Activated CD4-positive, alpha-beta memory T cell treated with anti-CD3 and anti-CD28 coated beads, Interleukin-2, amount 10 ng/mL, durations not matched to agents 7 days and 5 days (primary cell): ENCODE measurements at regions not wholly inside any gene's neighbourhood (a gene's known extent, or its start where the extent isn't known, plus 50 kb on each side); places are given as distances from the start of the nearest gene placed in this dataset.

ENCODE experiments used
- CTCF ChIA-PET: fragments of 350-600 bp; sonication (Branson Sonifier 250); formaldehyde crosslinking; loops from one replicate; lab custom pipeline; 2021; ENCODE audit warnings: antibody characterized with exemption, inconsistent platforms; lab: Charles Lee
- POLR2A ChIA-PET: fragments of 350-600 bp; sonication (Branson Sonifier 250); formaldehyde crosslinking; loops from one replicate; lab custom pipeline; 2021; ENCODE audit warnings: antibody characterized with exemption; lab: Charles Lee
- DNase-seq: peaks from one replicate; pipeline ENCODE4 v3.0.0-alpha.2; 2020
- H3K27ac Mint-ChIP-seq: one replicate; pipeline ENCODE4 v1.8.0; 2021; ENCODE audit warnings: mild to moderate bottlenecking, mixed read lengths
- H3K27me3 Mint-ChIP-seq: one replicate; pipeline ENCODE4 v1.8.0; 2021; ENCODE audit warnings: mixed read lengths
- H3K36me3 Mint-ChIP-seq: one replicate; pipeline ENCODE4 v1.8.0; 2021; ENCODE audit warnings: low read depth, mixed read lengths
- H3K4me1 Mint-ChIP-seq: one replicate; pipeline ENCODE4 v1.8.0; 2021; ENCODE audit warnings: mixed read lengths
- H3K4me3 Mint-ChIP-seq: one replicate; pipeline ENCODE4 v1.8.0; 2021; ENCODE audit warnings: mild to moderate bottlenecking, mixed read lengths
- H3K9me3 Mint-ChIP-seq: one replicate; pipeline ENCODE4 v1.8.0; 2021; ENCODE audit warnings: mixed read lengths

- Mint-ChIP-seq H3K4me1 (no peaks in the 10 kb centered on the region), H3K27ac (no peak overlapping the region), H3K36me3 (no peaks in the 10 kb centered on the region), H3K9me3 (no peaks in the 10 kb centered on the region), H3K27me3 (no peaks in the 10 kb centered on the region), H3K4me3 (no peak overlapping the region)
- POLR2A ChIA-PET: no interaction called here
- CTCF ChIA-PET: interaction anchor here (0.6 to 1.1 kb wide), 2 partner anchors 45 to 877 kb away, joined by 3 read pairs; no protein-coding TSS in a partner anchor
- DNase-seq: no peak
Observed at GRCh38 chr3:34783876-34784275, 855.4 kb upstream of the ARPP21 start.

DNA sequence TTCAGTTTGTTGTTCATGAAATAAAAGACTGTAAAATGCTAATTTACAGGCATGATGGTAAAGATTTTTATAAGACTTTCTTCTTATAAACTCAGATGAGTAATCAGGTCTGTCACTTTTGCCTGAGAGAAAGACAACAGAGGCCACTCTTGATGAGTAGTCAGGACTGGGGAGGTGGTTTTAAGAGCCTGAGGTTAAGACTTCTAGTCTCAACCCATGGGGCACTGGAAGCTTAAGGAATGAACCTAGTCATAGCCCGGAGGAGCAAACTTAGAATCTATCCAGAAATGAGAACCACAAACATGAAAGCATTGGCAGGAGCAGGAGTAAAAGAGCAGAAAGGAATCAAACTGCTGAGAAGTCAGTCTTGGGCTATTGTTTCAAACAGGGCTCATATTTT, 846.3 kb upstream of the ARPP21 start:
- POLR2A ChIA-PET: no interaction called here
- H3K4me3 Mint-ChIP-seq: no peak overlapping the region
- peaks cover 7% of the 10 kb centered on the region for H3K9me3 Mint-ChIP-seq

DNA sequence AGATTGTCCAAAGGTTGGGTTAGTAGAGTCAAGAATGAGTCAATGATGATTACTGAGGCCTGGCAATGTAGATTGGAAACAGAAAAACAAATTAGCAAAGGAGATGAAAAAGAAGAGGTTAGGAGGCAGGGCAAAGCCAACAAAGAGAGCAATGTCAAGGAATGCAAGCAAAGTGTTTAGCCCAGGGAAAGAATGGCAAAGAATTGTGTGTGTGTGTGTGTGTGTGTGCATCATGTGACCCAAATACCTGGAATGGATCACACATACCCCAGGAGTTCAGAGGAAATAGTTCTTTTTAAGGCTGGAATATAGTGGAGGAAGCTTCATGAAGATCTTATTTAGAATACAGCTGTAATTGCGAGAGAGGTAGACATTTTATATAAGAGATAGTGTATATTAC, 831.7 kb upstream of the ARPP21 start:
- no peak overlapping the region for H3K4me3 Mint-ChIP-seq
- DNase-seq: no peak
- H3K27me3 Mint-ChIP-seq: no peaks in the 10 kb centered on the region
- H3K27ac Mint-ChIP-seq: no peak overlapping the region
- H3K9me3 Mint-ChIP-seq: no peaks in the 10 kb centered on the region
- H3K4me1 Mint-ChIP-seq: no peaks in the 10 kb centered on the region
- CTCF ChIA-PET: no interaction called here
- no peaks in the 10 kb centered on the region for H3K36me3 Mint-ChIP-seq
- POLR2A ChIA-PET: no interaction called here

More for the DNA sequence above, 846.3 kb upstream of the ARPP21 start:
- no peak for DNase-seq
- CTCF ChIA-PET: no interaction called here
- Mint-ChIP-seq H3K36me3 (no peaks in the 10 kb centered on the region), H3K4me1 (no peaks in the 10 kb centered on the region), H3K27ac (no peak overlapping the region), H3K27me3 (no peaks in the 10 kb centered on the region)

DNA sequence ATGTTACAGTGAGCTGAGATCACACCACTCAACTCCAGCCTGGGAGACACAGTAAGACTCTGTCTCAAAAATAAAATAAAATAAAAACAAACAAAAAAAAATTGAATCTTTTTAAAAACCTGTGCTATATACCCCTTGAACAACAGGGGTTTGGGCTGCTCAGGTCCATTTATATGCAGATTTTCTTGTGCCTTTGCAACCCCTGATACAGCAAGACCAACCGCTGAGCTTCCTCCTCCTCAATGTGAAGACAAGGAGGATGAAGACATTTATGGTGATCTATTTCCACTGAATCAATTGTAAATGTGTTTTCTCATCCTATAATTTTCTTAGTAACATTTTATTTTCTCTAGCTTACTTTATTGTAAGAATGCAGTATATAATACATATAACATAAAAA, 831.0 kb upstream of the ARPP21 start:
- no peaks in the 10 kb centered on the region for H3K9me3 Mint-ChIP-seq
- H3K4me1 Mint-ChIP-seq: no peaks in the 10 kb centered on the region
- no peak overlapping the region for H3K4me3 Mint-ChIP-seq
- ChIA-PET CTCF (no interaction called here), POLR2A (no interaction called here)
- no peak for DNase-seq
- H3K36me3 Mint-ChIP-seq: no peaks in the 10 kb centered on the region
- H3K27ac Mint-ChIP-seq: no peak overlapping the region
- H3K27me3 Mint-ChIP-seq: no peaks in the 10 kb centered on the region

DNA sequence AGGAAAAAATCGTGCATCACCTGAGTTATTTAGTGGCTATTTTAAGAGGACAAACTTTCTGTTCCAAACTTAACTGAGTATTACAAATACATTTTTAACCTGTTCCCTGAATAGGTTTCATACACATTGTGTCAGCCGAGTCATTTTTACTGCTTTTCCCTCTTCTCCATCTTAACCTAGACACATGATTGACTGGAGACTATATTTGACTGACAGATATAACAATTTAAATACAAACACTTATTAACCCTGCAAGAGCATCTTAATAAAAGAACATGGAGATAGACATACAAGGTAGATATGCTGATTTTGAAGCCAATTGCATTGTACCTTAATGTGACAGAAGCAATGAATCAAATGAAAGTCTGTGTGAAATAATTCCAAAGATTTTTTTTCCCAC, 810.5 kb upstream of the ARPP21 start:
- no peak overlapping the region for H3K4me3 Mint-ChIP-seq
- POLR2A ChIA-PET: no interaction called here
- no peaks in the 10 kb centered on the region for H3K36me3 Mint-ChIP-seq
- DNase-seq: no peak
- no peaks in the 10 kb centered on the region for H3K4me1 Mint-ChIP-seq
- H3K27me3 Mint-ChIP-seq: no peaks in the 10 kb centered on the region
- peaks cover 2% of the 10 kb centered on the region for H3K9me3 Mint-ChIP-seq
- CTCF ChIA-PET: no interaction called here
- H3K27ac Mint-ChIP-seq: no peak overlapping the region

- H3K27ac Mint-ChIP-seq: no peak overlapping the region
- H3K36me3 Mint-ChIP-seq: no peaks in the 10 kb centered on the region
- no peak for DNase-seq
- no peak overlapping the region for H3K4me3 Mint-ChIP-seq
- CTCF ChIA-PET: no interaction called here
- H3K27me3 Mint-ChIP-seq: no peaks in the 10 kb centered on the region
- H3K4me1 Mint-ChIP-seq: no peaks in the 10 kb centered on the region
- POLR2A ChIA-PET: no interaction called here
- peaks cover 10% of the 10 kb centered on the region for H3K9me3 Mint-ChIP-seq
Observed at GRCh38 chr3:34832865-34833508, 806.3 kb upstream of the ARPP21 start.

- Mint-ChIP-seq H3K27ac (no peak overlapping the region), H3K9me3 (peaks cover 20% of the 10 kb centered on the region), H3K36me3 (no peaks in the 10 kb centered on the region), H3K4me1 (no peaks in the 10 kb centered on the region), H3K27me3 (no peaks in the 10 kb centered on the region), H3K4me3 (no peak overlapping the region)
- CTCF ChIA-PET: no interaction called here
- DNase-seq: no peak
- POLR2A ChIA-PET: no interaction called here
Observed at GRCh38 chr3:34837848-34838741, 801.2 kb upstream of the ARPP21 start.

DNA sequence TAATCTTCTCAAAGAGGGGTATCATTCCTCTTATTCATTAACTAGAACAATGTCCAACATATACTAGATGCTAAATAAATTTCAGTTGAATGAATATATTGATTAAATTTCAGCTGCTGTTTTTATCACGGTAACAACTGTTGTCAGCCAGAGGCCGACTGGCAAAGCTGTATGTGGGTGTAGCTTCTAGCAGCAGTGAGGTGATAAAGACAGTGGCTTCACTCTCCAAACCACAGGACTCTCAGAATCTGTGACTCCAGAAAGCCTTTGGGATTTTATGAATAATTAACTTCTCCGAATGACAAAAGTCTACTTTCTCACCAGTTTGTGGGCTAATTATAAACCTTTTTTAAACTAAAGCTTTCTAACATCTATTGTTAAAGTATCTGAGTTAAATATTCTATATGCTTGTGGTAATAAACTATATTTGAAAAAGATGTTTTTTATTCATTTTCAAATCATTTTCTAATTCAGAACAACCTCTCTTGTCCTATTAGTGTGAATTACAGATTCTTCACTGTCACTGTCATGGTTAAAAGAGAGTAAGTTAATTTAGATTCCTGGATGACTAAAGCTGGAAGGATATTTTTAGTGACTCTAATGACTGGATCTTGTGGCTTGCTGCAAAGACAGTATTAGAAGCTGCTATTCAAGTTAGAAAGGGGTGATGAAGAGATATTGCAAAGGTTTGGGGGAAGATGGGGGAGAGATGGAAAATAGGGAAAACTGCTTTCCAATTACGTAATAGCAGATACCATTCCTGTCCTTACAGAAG, 796.4 kb upstream of the ARPP21 start:
- Mint-ChIP-seq H3K9me3 (peaks cover 10% of the 10 kb centered on the region), H3K27ac (no peak overlapping the region), H3K4me1 (no peaks in the 10 kb centered on the region), H3K36me3 (no peaks in the 10 kb centered on the region), H3K4me3 (no peak overlapping the region), H3K27me3 (no peaks in the 10 kb centered on the region)
- ChIA-PET POLR2A (no interaction called here), CTCF (no interaction called here)
- DNase-seq: no peak

DNA sequence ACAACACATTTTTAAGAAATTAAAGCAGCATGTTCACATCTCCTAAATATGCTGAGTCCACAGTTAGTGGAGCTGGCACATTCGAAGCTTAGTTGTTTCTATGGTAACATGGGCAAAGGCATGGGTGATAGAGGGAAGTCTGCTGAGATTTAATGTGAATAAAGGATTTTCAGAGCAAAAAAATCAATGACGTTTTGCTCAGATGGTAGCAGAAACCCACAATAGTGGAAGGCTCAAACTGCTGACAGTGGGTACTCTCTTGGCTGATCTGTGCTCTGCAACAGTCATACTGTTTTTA, 795.1 kb upstream of the ARPP21 start:
- no peak for DNase-seq
- no peaks in the 10 kb centered on the region for H3K4me1 Mint-ChIP-seq
- H3K36me3 Mint-ChIP-seq: no peaks in the 10 kb centered on the region
- no peaks in the 10 kb centered on the region for H3K27me3 Mint-ChIP-seq
- no peak overlapping the region for H3K27ac Mint-ChIP-seq
- ChIA-PET POLR2A (no interaction called here), CTCF (no interaction called here)
- peaks cover 10% of the 10 kb centered on the region for H3K9me3 Mint-ChIP-seq
- H3K4me3 Mint-ChIP-seq: no peak overlapping the region

GRCh38 chr3:34851137-34851536, 788.2 kb upstream of the ARPP21 start:
- H3K4me3 Mint-ChIP-seq: no peak overlapping the region
- no peaks in the 10 kb centered on the region for H3K4me1 Mint-ChIP-seq
- ChIA-PET POLR2A (no interaction called here), CTCF (no interaction called here)
- H3K36me3 Mint-ChIP-seq: no peaks in the 10 kb centered on the region
- peaks cover 4% of the 10 kb centered on the region for H3K9me3 Mint-ChIP-seq
- H3K27ac Mint-ChIP-seq: no peak overlapping the region
- no peak for DNase-seq
- H3K27me3 Mint-ChIP-seq: no peaks in the 10 kb centered on the region

- ChIA-PET POLR2A (no interaction called here), CTCF (no interaction called here)
- Mint-ChIP-seq H3K4me1 (no peaks in the 10 kb centered on the region), H3K27me3 (no peaks in the 10 kb centered on the region), H3K9me3 (peaks cover 4% of the 10 kb centered on the region), H3K36me3 (no peaks in the 10 kb centered on the region), H3K27ac (no peak overlapping the region), H3K4me3 (no peak overlapping the region)
- no peak for DNase-seq
Observed at GRCh38 chr3:34852844-34853439, 786.4 kb upstream of the ARPP21 start.

- ChIA-PET POLR2A (no interaction called here), CTCF (no interaction called here)
- Mint-ChIP-seq H3K36me3 (no peaks in the 10 kb centered on the region), H3K4me3 (no peak overlapping the region), H3K27me3 (no peaks in the 10 kb centered on the region), H3K9me3 (peaks cover 2% of the 10 kb centered on the region), H3K4me1 (no peaks in the 10 kb centered on the region), H3K27ac (no peak overlapping the region)
- DNase-seq: no peak
Observed at GRCh38 chr3:34856081-34856947, 783.0 kb upstream of the ARPP21 start.
